Osteocyte (in vitro differentiated cells): ENCODE measurements at regions not wholly inside any gene's neighbourhood (a gene's known extent, or its start where the extent isn't known, plus 50 kb on each side); places are given as distances from the start of the nearest gene placed in this dataset.

Source experiments
- DNase-seq: peaks from one replicate; pipeline ENCODE4 v3.0.0; 2021; ENCODE audit warnings: mixed read lengths; ENCODE audit not compliant: unreplicated experiment; ENCODE audit errors: extremely low spot score
- H3K27ac Mint-ChIP-seq: one replicate; pipeline ENCODE4 v1.8.0; 2021; ENCODE audit warnings: mild to moderate bottlenecking, mixed read lengths; ENCODE audit not compliant: unreplicated experiment
- H3K27me3 Mint-ChIP-seq: one replicate; pipeline ENCODE4 v1.8.0; 2021; ENCODE audit warnings: mixed read lengths; ENCODE audit not compliant: unreplicated experiment
- H3K36me3 Mint-ChIP-seq: one replicate; pipeline ENCODE4 v1.8.0; 2021; ENCODE audit warnings: mixed read lengths; ENCODE audit not compliant: unreplicated experiment
- H3K4me1 Mint-ChIP-seq: one replicate; pipeline ENCODE4 v1.8.0; 2021; ENCODE audit warnings: mixed read lengths; ENCODE audit not compliant: unreplicated experiment
- H3K4me3 Mint-ChIP-seq: one replicate; pipeline ENCODE4 v1.8.0; 2021; ENCODE audit warnings: mild to moderate bottlenecking, moderate library complexity, mixed read lengths; ENCODE audit not compliant: unreplicated experiment
- H3K9me3 Mint-ChIP-seq: one replicate; pipeline ENCODE4 v1.8.0; 2021; ENCODE audit warnings: mixed read lengths; ENCODE audit not compliant: unreplicated experiment
- CTCF ChIP-seq: fragments of 200-600 bp; sonication (generic); IDR thresholded peaks from 2 replicates; pipeline ENCODE4 v1.5.0; 2021; ENCODE audit warnings: antibody characterized with exemption, mild to moderate bottlenecking, moderate library complexity

- no peak for TF ChIP-seq CTCF
- H3K27ac Mint-ChIP-seq, result no peak overlapping the region
Observed at GRCh38 chr21:16086121-16086520, 356.3 kb downstream of the USP25 start.

GRCh38 chr21:16086936-16087335, 357.2 kb downstream of the USP25 start:
- no peak overlapping the region for H3K27ac Mint-ChIP-seq
- H3K4me3 Mint-ChIP-seq, result no peak overlapping the region
- peaks cover 29% of the 10 kb centered on the region for H3K4me1 Mint-ChIP-seq
- TF ChIP-seq CTCF, result no peak
- no peak for DNase-seq
- no peaks in the 10 kb centered on the region for H3K27me3 Mint-ChIP-seq
- H3K36me3 Mint-ChIP-seq, result peaks cover 2% of the 10 kb centered on the region
- H3K9me3 Mint-ChIP-seq, result no peaks in the 10 kb centered on the region

More at GRCh38 chr21:16086121-16086520, 356.3 kb downstream of the USP25 start:
- Mint-ChIP-seq H3K4me1 (peaks cover 33% of the 10 kb centered on the region), H3K27me3 (no peaks in the 10 kb centered on the region), H3K36me3 (peaks cover 2% of the 10 kb centered on the region), H3K9me3 (no peaks in the 10 kb centered on the region), H3K4me3 (no peak overlapping the region)
- no peak for DNase-seq

- Mint-ChIP-seq H3K4me1 (peaks cover 24% of the 10 kb centered on the region), H3K27me3 (no peaks in the 10 kb centered on the region), H3K27ac (no peak overlapping the region), H3K36me3 (peaks cover 2% of the 10 kb centered on the region), H3K9me3 (no peaks in the 10 kb centered on the region), H3K4me3 (no peak overlapping the region)
- no peak for DNase-seq
- TF ChIP-seq CTCF, result no peak
Observed at GRCh38 chr21:16087523-16087922, 357.7 kb downstream of the USP25 start.

- H3K36me3 Mint-ChIP-seq, result peaks cover 2% of the 10 kb centered on the region
- no peak for DNase-seq
- peaks cover 24% of the 10 kb centered on the region for H3K4me1 Mint-ChIP-seq
- no peak for TF ChIP-seq CTCF
- no peak overlapping the region for H3K27ac Mint-ChIP-seq
- H3K27me3 Mint-ChIP-seq, result no peaks in the 10 kb centered on the region
- no peak overlapping the region for H3K4me3 Mint-ChIP-seq
- H3K9me3 Mint-ChIP-seq, result no peaks in the 10 kb centered on the region
Observed at GRCh38 chr21:16088056-16088455, 358.3 kb downstream of the USP25 start.

GRCh38 chr21:16095005-16095404, 365.2 kb downstream of the USP25 start:
- H3K27ac Mint-ChIP-seq, result no peak overlapping the region
- no peak overlapping the region for H3K4me3 Mint-ChIP-seq
- H3K9me3 Mint-ChIP-seq, result peaks cover 3% of the 10 kb centered on the region
- no peaks in the 10 kb centered on the region for H3K36me3 Mint-ChIP-seq
- H3K27me3 Mint-ChIP-seq, result no peaks in the 10 kb centered on the region
- no peak for TF ChIP-seq CTCF
- peaks cover 28% of the 10 kb centered on the region for H3K4me1 Mint-ChIP-seq
- no peak for DNase-seq
